Suprapubic skin (tissue), 4 donors: ENCODE measurements at regions not wholly inside any gene's neighbourhood (a gene's known extent, or its start where the extent isn't known, plus 50 kb on each side); places are given as distances from the start of the nearest gene placed in this dataset.
"Not testable (repeated sequence)": the region's sequence is repeated elsewhere in the genome, so short reads cannot be mapped to it uniquely, and the experiment has no call there.

ENCODE experiments used
- DNase-seq, 2 donors: peaks; one replicate each; pipeline ENCODE4 v3.0.0-alpha.2; 2019; ENCODE audit warnings: low spot score in 2 of 2
- H3K27ac ChIP-seq: fragments of 200-600 bp; sonication (generic); one replicate; pipeline ENCODE4 v1.5.1; 2019
- H3K27me3 ChIP-seq: fragments of 200-600 bp; sonication (generic); one replicate; pipeline ENCODE4 v1.5.1; 2019
- H3K36me3 ChIP-seq: fragments of 200-600 bp; sonication (generic); one replicate; pipeline ENCODE4 v1.5.1; 2019
- H3K4me1 ChIP-seq: fragments of 200-600 bp; sonication (generic); one replicate; pipeline ENCODE4 v1.5.1; 2019
- H3K4me3 ChIP-seq: fragments of 200-600 bp; sonication (generic); one replicate; pipeline ENCODE4 v1.5.1; 2019; ENCODE audit warnings: mild to moderate bottlenecking
- H3K9me3 ChIP-seq: fragments of 200-600 bp; sonication (generic); one replicate; pipeline ENCODE4 v1.5.1; 2019
- CTCF ChIP-seq, 2 donors: fragments of 200-600 bp in 1 of 2; fragments of 450-650 bp in 1 of 2; sonication (generic) in 1 of 2; IDR thresholded peaks; one replicate each; pipeline ENCODE4 v1.5.1; 2016 to 2019; ENCODE audit warnings: antibody characterized with exemption in 2 of 2, mild to moderate bottlenecking in 1 of 2, moderate library complexity in 1 of 2
- EP300 ChIP-seq: sonication (generic); formaldehyde crosslinking; IDR thresholded peaks from one replicate; pipeline ENCODE4 v1.6.1; 2017; ENCODE audit warnings: antibody characterized with exemption
- POLR2A ChIP-seq, 2 donors: fragments of 450-650 bp; IDR thresholded peaks; one replicate each; pipeline ENCODE4 v1.6.1; 2017; ENCODE audit warnings: antibody characterized with exemption in 2 of 2, mild to moderate bottlenecking in 2 of 2, moderate library complexity in 2 of 2
- POLR2AphosphoS5 ChIP-seq, 3 donors: sonication (generic); formaldehyde crosslinking; IDR thresholded peaks; one replicate each; pipeline ENCODE4 v1.6.1; 2017; ENCODE audit warnings: antibody characterized with exemption in 3 of 3
- WGBS: methylation state at CpG from one replicate; pipeline ENCODE4 v1.1.5; 2018; 5-methylcytosine and 5-hydroxymethylcytosine counted together

- peaks cover 3% of the 10 kb centered on the region for H3K27me3 ChIP-seq
- H3K36me3 ChIP-seq = no peaks in the 10 kb centered on the region
- no peak overlapping the region for H3K27ac ChIP-seq
- no peaks in the 10 kb centered on the region for H3K9me3 ChIP-seq
- H3K4me3 ChIP-seq = no peak overlapping the region
- peaks cover 4% of the 10 kb centered on the region for H3K4me1 ChIP-seq
- 81% methylated on average over 15 of the region's 16 CpGs for WGBS
- DNase-seq = no peak
- TF ChIP-seq POLR2A (IDR thresholded peaks at IDR 0.05) = no peak
- TF ChIP-seq CTCF (IDR thresholded peaks at IDR 0.05) = no peak
- TF ChIP-seq POLR2AphosphoS5 (IDR thresholded peaks at IDR 0.05) = no peak
- no peak for TF ChIP-seq EP300
These were observed 94.6 kb downstream of the EN1 start for GRCh38 chr2:118752762-118753429.

GRCh38 chr2:118750959-118751565 lies 96.4 kb downstream of the EN1 start:
- DNase-seq = no peak
- Histone ChIP-seq H3K27me3 (peaks cover 3% of the 10 kb centered on the region), H3K27ac (no peak overlapping the region), H3K4me3 (no peak overlapping the region), H3K9me3 (no peaks in the 10 kb centered on the region), H3K4me1 (peaks cover 7% of the 10 kb centered on the region), H3K36me3 (no peaks in the 10 kb centered on the region)
- WGBS = 65% methylated on average over 3 of the region's 3 CpGs
- TF ChIP-seq CTCF (IDR thresholded peaks at IDR 0.05) (no peak), POLR2AphosphoS5 (IDR thresholded peaks at IDR 0.05) (no peak), EP300 (no peak), POLR2A (IDR thresholded peaks at IDR 0.05) (no peak)

DNA sequence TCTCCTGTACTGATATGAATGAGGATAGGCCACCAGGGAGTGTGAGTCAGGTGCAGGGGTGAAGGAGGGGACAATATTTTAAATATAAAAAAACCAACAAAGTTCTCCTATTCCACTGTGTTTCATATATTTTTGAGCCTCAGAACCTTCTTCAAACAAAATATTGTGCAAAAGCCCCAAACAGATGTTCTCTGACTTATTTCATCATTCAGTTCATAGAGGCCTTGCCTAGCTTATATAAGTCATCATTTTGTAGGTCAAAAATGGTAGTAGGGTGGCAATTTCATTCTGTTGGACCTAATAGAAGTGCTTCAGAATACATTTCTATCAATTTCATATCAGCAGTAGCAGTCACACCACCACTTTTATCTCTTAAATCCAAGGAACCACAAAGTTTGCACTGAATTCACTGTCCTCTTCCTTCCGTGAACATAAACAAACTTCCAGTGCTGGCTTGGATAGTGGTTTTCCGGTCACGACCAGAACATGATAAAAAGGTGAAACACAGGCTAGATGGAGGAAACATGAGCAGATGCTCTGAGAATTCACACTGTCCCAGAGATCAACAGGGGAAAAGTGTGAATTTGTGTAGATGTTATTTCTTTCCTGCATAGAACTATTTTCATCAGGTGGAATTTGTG lies 99.1 kb downstream of the EN1 start:
- Histone ChIP-seq H3K36me3 (no peaks in the 10 kb centered on the region), H3K27me3 (no peaks in the 10 kb centered on the region), H3K27ac (no peak overlapping the region), H3K9me3 (no peaks in the 10 kb centered on the region), H3K4me1 (peaks cover 7% of the 10 kb centered on the region), H3K4me3 (no peak overlapping the region)
- DNase-seq = no peak
- WGBS = 94% methylated on average over 3 of the region's 3 CpGs
- TF ChIP-seq EP300 (no peak), CTCF (IDR thresholded peaks at IDR 0.05) (no peak)

DNA sequence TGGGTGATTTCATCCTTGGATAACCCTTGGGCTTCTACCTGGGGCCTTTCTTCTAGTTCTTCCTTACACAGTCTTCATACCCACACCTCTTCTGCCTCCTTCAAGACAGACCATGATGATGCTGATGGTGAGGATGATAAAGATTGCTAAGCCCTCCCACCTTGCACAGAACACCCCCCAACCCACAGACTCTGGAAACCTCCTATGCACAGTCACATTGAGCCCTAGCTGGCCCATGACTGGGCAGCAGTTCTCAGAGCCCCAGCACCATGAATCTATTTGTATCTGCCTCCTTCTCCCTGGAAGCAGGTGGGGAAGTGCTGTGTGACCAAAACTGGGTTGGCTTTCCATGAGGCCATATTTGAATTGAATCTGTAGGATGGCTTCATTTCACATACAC lies 99.8 kb downstream of the EN1 start:
- peaks cover 7% of the 10 kb centered on the region for H3K4me1 ChIP-seq
- no peak overlapping the region for H3K27ac ChIP-seq
- TF ChIP-seq CTCF (IDR thresholded peaks at IDR 0.05) (no peak), POLR2AphosphoS5 (IDR thresholded peaks at IDR 0.05) (no peak), POLR2A (IDR thresholded peaks at IDR 0.05) (no peak), EP300 (no peak)
- DNase-seq = no peak
- H3K27me3 ChIP-seq = no peaks in the 10 kb centered on the region
- no peaks in the 10 kb centered on the region for H3K9me3 ChIP-seq
- H3K4me3 ChIP-seq = no peak overlapping the region
- no peaks in the 10 kb centered on the region for H3K36me3 ChIP-seq

GRCh38 chr2:118747066-118747465 lies 100.4 kb downstream of the EN1 start:
- Histone ChIP-seq H3K9me3 (no peaks in the 10 kb centered on the region), H3K36me3 (no peaks in the 10 kb centered on the region), H3K27ac (no peak overlapping the region), H3K4me1 (peaks cover 7% of the 10 kb centered on the region), H3K27me3 (no peaks in the 10 kb centered on the region), H3K4me3 (no peak overlapping the region)
- DNase-seq = no peak
- TF ChIP-seq POLR2AphosphoS5 (IDR thresholded peaks at IDR 0.05) (no peak), CTCF (IDR thresholded peaks at IDR 0.05) (no peak), EP300 (no peak), POLR2A (IDR thresholded peaks at IDR 0.05) (no peak)
- 46% methylated on average over 5 of the region's 5 CpGs for WGBS

DNA sequence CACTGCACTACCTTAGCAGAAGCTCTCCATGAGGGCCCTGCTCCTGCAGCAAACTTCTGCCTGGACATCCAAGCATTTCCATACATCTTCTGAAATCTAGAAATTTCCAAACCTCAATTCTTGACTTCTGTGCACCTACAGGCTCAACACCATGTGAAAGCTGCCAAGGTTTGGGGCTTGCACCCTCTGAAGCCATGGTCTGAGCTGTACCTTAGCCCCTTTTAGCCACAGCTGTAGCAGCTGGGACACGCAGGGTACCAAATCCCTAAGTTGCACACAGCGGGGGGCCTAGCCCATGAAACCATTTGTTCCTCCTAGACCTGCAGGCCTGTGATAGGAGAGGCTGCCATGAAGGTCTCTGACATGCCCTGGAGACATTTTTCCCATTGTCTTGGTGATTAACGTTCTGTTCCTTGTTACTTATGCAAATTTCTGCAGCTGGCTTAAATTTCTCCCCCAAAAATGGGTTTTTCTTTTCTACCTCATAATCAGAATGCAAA lies 102.7 kb downstream of the EN1 start:
- H3K9me3 ChIP-seq, H3K36me3 ChIP-seq, H3K27me3 ChIP-seq, H3K27ac ChIP-seq, H3K4me3 ChIP-seq, DNase-seq, H3K4me1 ChIP-seq: not testable (repeated sequence)
- 89% methylated on average over 3 of the region's 3 CpGs for WGBS
